ENCODE measurements at regions not wholly inside any gene's neighbourhood (a gene's known extent, or its start where the extent isn't known, plus 50 kb on each side); places are given as distances from the start of the nearest gene placed in this dataset.

DNA sequence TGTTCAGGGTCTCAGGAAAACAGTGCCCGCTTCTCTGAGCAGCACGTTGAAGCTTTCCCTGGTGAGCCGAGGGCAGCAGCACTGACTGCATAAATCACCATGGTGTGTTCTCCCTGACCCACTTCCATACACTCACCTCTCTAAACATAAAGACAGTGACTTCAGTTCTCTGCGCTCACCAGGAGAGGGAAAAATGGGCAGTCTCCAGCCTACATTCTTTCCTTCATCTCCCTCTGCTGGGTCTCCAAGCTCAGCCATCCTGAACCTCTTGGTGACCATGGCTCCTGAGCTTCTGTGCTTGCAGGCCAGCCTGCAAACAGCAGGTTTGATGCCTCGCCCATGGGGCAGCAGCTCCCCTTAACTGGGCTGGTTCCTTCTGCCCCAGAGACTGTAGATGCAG, 236.6 kb upstream of the ZNF32 start:
- TF ChIP-seq SIN3A (IDR thresholded peaks at IDR 0.05; ENCODE audit: borderline replicate concordance, insufficient read depth, low read length) (no peak), FOXP2 (optimal IDR thresholded peaks at IDR 0.05; ENCODE audit: borderline replicate concordance, extremely low read depth, extremely low read length, insufficient read depth) (no peak), TAF1 (IDR thresholded peaks at IDR 0.05; ENCODE audit: borderline replicate concordance, insufficient read depth, low read length) (no peak), POLR2AphosphoS5 (IDR thresholded peaks at IDR 0.05; ENCODE audit: low read depth, low read length) (no peak)
- TF ChIP-seq, protein P1, sequence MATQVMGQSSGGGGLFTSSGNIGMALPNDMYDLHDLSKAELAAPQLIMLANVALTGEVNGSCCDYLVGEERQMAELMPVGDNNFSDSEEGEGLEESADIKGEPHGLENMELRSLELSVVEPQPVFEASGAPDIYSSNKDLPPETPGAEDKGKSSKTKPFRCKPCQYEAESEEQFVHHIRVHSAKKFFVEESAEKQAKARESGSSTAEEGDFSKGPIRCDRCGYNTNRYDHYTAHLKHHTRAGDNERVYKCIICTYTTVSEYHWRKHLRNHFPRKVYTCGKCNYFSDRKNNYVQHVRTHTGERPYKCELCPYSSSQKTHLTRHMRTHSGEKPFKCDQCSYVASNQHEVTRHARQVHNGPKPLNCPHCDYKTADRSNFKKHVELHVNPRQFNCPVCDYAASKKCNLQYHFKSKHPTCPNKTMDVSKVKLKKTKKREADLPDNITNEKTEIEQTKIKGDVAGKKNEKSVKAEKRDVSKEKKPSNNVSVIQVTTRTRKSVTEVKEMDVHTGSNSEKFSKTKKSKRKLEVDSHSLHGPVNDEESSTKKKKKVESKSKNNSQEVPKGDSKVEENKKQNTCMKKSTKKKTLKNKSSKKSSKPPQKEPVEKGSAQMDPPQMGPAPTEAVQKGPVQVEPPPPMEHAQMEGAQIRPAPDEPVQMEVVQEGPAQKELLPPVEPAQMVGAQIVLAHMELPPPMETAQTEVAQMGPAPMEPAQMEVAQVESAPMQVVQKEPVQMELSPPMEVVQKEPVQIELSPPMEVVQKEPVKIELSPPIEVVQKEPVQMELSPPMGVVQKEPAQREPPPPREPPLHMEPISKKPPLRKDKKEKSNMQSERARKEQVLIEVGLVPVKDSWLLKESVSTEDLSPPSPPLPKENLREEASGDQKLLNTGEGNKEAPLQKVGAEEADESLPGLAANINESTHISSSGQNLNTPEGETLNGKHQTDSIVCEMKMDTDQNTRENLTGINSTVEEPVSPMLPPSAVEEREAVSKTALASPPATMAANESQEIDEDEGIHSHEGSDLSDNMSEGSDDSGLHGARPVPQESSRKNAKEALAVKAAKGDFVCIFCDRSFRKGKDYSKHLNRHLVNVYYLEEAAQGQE (IDR thresholded peaks at IDR 0.05; ENCODE audit: insufficient read depth in 1 of 2, low read depth in 2 of 2, low read length in 2 of 2) = no peak

DNA sequence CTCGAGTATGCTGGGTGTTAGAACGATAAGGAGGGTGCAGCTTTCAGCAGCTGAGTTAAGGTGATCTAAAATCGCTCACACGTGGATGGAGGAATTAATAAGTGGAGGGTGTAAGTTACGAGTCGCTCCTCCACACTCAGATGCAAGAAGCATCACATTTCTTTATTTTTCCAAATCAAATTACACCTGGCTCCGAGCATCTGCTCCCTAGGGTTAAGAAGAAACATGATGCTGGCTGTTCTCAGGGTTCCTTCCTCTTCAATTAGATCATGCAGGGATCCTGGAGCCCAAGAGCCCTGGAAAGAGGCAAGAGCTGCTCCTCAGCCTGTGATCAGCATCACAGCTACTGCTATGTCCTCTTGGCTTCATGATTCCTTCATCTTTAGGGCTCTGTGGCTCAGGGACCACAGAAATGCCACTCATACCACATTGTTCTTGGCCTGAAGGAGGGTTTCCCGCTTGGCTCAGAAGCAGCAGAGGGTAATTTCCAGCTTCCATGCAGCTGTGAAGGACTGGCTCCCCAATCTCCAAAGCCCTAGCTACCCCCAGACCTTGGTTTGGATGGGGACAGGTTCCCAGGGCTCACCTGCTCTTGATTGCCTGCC, 235.9 kb upstream of the ZNF32 start:
- TF ChIP-seq, protein P1 (IDR thresholded peaks at IDR 0.05; ENCODE audit: insufficient read depth in 1 of 2, low read depth in 2 of 2, low read length in 2 of 2) = no peak
- TF ChIP-seq SIN3A (IDR thresholded peaks at IDR 0.05; ENCODE audit: borderline replicate concordance, insufficient read depth, low read length) (no peak), FOXP2 (optimal IDR thresholded peaks at IDR 0.05; ENCODE audit: borderline replicate concordance, extremely low read depth, extremely low read length, insufficient read depth) (no peak)

DNA sequence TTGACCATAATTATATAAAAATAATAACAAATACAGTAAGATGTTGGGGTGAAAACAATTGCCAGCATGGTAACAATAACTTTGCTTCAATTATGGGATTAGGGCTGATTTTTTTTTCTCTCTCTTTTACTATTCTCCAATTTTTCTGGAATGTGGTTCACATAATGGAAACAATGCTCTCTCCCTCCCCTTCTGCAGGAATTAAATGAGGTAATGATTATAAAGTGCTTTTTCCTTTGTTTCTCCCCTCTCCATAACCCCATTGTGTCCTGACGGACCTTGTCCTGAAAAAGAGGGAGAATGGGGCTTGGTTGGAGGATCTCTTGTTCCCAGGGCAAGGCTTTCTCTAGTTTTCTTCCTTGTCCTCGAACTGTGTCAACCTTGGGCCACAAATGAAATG, 234.0 kb upstream of the ZNF32 start:
- TF ChIP-seq POLR2AphosphoS5 (IDR thresholded peaks at IDR 0.05; ENCODE audit: low read depth, low read length) = no peak
- TF ChIP-seq, protein P1 (IDR thresholded peaks at IDR 0.05; ENCODE audit: insufficient read depth in 1 of 2, low read depth in 2 of 2, low read length in 2 of 2) = no peak
- no peak for TF ChIP-seq FOXP2 (optimal IDR thresholded peaks at IDR 0.05; ENCODE audit: borderline replicate concordance, extremely low read depth, extremely low read length, insufficient read depth)
- no peak for TF ChIP-seq SIN3A (IDR thresholded peaks at IDR 0.05; ENCODE audit: borderline replicate concordance, insufficient read depth, low read length)
- TF ChIP-seq TAF1 (IDR thresholded peaks at IDR 0.05; ENCODE audit: borderline replicate concordance, insufficient read depth, low read length) = no peak

DNA sequence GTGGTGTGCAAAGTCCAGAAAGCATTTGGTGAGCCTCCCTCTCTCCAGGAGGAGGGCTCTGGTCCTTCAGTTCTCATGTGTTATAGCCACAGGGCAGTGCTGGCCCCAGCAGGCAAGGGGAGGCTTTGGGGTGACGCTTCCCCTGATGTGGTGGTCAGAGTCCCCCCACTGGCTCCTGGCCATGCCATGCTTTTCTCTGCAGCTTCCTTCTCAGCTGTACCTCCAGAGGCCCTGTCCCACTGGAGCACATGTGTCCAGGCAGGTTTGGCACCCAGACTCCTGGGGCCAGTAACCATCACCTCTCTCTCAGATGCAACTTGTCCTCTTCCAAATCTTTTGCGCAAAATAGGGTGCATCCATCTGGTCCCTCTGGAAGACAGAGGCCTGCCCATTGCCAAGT, 233.0 kb upstream of the ZNF32 start:
- TF ChIP-seq SIN3A (IDR thresholded peaks at IDR 0.05; ENCODE audit: borderline replicate concordance, insufficient read depth, low read length) = no peak
- no peak for TF ChIP-seq POLR2AphosphoS5 (IDR thresholded peaks at IDR 0.05; ENCODE audit: low read depth, low read length)
- TF ChIP-seq FOXP2 (optimal IDR thresholded peaks at IDR 0.05; ENCODE audit: borderline replicate concordance, extremely low read depth, extremely low read length, insufficient read depth) = no peak
- TF ChIP-seq, protein P1 (IDR thresholded peaks at IDR 0.05; ENCODE audit: insufficient read depth in 1 of 2, low read depth in 2 of 2, low read length in 2 of 2) = no peak
- TF ChIP-seq TAF1 (IDR thresholded peaks at IDR 0.05; ENCODE audit: borderline replicate concordance, insufficient read depth, low read length) = no peak

DNA sequence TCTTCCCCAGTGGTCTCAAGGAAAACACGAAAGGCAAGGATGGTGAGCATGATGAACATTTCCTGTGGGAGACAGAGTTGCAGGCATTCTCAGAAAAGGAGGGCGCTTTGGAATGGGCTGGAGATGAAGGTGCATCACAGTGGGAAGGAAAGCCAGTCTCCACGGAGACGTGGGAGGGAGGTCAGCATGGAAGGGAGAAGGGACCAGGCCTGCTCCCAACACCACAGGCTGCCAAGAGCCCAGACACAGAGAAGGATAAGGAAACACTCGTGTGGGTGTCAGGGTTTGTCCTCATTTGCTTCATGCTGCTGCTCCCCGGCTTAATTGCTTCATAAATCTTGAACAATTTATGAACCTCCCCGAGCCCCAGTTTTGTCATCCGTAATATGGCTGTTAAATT, 231.5 kb upstream of the ZNF32 start:
- TF ChIP-seq, protein P1 (IDR thresholded peaks at IDR 0.05; ENCODE audit: insufficient read depth in 1 of 2, low read depth in 2 of 2, low read length in 2 of 2) = no peak
- no peak for TF ChIP-seq POLR2AphosphoS5 (IDR thresholded peaks at IDR 0.05; ENCODE audit: low read depth, low read length)
- no peak for TF ChIP-seq FOXP2 (optimal IDR thresholded peaks at IDR 0.05; ENCODE audit: borderline replicate concordance, extremely low read depth, extremely low read length, insufficient read depth)
- no peak for TF ChIP-seq TAF1 (IDR thresholded peaks at IDR 0.05; ENCODE audit: borderline replicate concordance, insufficient read depth, low read length)
- TF ChIP-seq SIN3A (IDR thresholded peaks at IDR 0.05; ENCODE audit: borderline replicate concordance, insufficient read depth, low read length) = no peak
